ENCODE measurements at regions not wholly inside any gene's neighbourhood (a gene's known extent, or its start where the extent isn't known, plus 50 kb on each side); places are given as distances from the start of the nearest gene placed in this dataset.

DNA sequence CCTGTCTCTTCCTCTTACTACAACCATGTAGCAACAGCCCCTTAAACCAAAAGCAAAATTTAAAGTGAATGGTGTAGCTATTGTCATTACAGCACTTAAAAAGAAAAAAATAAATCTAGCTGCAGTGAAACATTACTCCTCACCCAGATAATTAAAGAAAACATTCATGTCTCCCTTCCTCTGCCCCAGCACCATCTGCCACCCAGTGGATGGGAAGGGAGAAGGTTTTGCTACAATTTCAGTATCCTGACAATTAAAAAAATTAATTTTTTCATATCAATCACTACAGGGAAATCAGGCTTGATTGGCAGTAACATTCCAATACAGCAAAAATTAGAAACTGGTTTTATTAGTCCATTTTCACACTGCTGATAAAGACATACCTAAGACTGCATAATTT is 147.4 kb upstream of the PUM3 start:
- DNase-seq (ENCODE audit: low spot score) = peak; percentile 2

DNA sequence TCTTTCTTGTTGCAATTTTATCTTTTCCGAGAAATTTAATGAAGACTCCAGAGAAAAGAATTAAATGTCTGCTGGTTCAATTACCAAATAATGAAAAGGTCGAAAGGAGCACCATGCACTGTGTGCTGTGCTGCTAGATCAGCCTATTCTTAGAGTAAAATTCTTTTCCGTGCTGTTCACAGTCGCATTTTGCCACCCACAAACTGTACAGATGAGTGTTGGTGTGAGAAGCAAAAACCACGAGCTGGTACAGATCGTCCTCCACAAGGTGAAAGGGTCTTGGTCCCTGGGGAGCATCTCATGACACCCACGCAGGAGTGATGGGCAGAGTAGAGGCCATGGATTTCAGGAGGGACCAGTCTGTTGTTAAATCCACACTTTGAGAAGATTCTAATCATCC is 143.8 kb upstream of the PUM3 start:
- DNase-seq (ENCODE audit: low spot score) = no peak

DNA sequence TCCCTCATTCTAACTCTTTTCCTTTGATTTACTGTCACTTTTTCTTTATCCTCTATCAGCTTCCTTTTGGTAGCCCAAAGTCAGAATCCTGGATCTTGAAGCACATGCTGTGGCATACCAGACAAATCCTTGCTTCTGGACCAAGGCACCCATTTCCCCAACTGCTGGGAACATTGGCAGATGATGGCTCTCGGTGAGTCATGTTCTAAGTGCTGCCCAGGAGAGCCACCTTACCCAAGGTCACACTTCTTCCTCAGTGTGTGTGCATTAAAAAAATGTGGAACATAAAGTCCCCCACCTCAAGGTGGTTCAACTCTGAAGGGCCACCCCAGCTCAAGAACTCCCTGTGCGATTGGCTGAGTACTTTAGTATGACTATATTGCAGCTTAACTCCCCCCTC is 141.4 kb upstream of the PUM3 start:
- no peak for DNase-seq (ENCODE audit: low spot score)

DNA sequence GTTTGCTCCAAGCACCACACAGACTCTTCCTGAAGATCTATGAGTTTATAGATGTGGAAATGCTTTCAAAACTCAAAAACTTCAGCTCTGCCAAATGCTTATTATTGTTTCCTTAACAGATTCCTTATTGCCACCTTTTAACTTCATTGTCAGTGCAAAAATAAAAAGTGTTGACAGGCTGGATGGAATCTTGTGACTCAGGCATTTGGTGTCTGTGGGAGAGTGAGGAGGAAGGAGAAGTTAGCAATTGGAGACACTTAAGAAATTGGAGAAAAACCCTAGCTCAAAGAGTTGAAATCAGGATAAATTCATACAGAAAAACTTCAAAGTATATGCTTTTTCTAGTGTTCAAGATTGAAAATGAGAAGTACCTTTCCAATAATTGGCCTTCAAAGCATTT is 140.6 kb upstream of the PUM3 start:
- no peak for DNase-seq (ENCODE audit: low spot score)

- no peak for DNase-seq (ENCODE audit: low spot score)
These were observed 136.2 kb upstream of the PUM3 start for GRCh38 chr9:2979957-2980610.

DNA sequence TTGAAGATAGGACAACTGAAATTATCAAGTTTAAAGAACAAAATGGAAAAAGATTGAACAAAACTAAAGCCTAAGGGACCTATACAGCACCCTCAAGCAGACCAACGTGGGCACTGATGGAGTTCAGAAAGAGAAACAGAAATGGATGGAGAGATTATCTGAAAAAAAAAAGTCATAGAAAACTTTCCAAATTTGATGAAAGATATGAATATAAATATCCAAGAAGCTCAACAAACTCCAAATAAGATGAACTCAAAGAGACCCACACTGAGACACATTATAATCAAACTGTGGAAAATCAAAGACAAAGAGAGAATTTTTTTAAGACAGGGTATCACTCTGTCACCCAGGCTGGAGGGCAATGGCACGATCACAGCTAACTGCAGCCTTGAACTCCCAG is 128.6 kb upstream of the PUM3 start:
- no peak for DNase-seq (ENCODE audit: low spot score)

GRCh38 chr9:2970864-2971263 is 127.0 kb upstream of the PUM3 start:
- no peak for DNase-seq (ENCODE audit: low spot score)

- DNase-seq (ENCODE audit: low spot score) = no peak
These were observed 123.9 kb upstream of the PUM3 start for GRCh38 chr9:2967766-2968165.

DNA sequence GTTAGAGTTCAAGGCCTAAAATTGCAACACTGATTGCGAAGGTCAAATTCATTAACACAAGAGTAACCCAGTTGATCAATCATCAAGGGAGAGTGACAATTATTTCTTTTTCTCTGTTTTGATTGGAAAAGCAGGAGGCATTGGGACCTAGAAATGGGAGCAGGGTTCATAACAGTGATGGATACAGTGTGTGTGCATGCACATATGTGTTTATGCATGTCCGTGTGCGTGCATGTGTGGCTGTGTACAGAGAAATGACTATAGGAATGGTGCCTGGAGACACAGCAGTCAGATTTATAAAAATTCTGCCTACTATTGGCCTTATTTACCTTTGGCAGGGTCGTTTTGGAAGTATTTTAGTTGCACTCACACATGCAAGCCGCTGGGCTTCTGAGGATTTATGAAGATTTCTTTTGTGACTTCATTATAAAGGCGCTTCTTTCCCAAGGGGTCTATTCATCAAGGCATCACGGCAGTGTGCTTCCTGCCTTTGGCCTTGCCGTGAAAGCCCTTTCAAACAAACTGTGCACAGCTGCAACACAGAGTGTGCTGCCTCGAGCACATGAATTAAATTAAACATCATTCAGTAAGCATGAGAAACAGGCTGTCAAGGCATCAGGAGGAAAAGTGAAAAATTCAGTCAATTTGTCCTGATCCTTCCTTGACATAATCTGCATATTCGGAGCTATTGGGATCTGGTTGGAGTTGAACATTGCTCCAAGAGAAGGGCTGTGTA is 122.8 kb upstream of the PUM3 start:
- DNase-seq (ENCODE audit: low spot score) = no peak

GRCh38 chr9:2964470-2964869 is 120.6 kb upstream of the PUM3 start:
- no peak for DNase-seq (ENCODE audit: low spot score)

GRCh38 chr9:2963307-2963706 is 119.4 kb upstream of the PUM3 start:
- no peak for DNase-seq (ENCODE audit: low spot score)

GRCh38 chr9:2962471-2963172 is 118.7 kb upstream of the PUM3 start:
- no peak for DNase-seq (ENCODE audit: low spot score)

- DNase-seq (ENCODE audit: low spot score) = no peak
These were observed 114.3 kb upstream of the PUM3 start for GRCh38 chr9:2958219-2958618.

- DNase-seq (ENCODE audit: low spot score) = no peak
These were observed 113.8 kb upstream of the PUM3 start for GRCh38 chr9:2957656-2958200.

DNA sequence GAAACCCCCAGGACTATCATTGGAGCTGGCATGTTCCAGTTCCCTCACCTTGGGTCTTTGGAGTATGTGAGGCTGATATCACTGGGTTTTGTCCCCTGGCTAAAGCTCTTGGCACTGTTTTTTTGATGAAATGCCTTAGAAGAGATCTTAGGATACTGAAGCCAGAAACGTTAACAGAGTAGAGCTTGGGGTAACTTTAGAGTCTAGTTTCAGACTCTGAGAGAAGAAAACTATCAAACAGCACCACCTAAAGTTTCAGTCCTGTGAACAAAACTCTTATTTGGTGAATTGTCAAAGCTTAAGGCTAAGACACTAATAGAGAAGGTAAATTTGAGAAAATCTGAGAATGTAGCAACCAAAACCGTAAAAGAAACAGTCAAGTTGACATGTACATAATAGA is 111.7 kb upstream of the PUM3 start:
- DNase-seq (ENCODE audit: low spot score) = no peak

- no peak for DNase-seq (ENCODE audit: low spot score)
These were observed 95.5 kb upstream of the PUM3 start for GRCh38 chr9:2939368-2939767.

GRCh38 chr9:2936221-2936620 is 92.3 kb upstream of the PUM3 start:
- DNase-seq (ENCODE audit: low spot score) = no peak

GRCh38 chr9:2934883-2935282 is 91.0 kb upstream of the PUM3 start:
- DNase-seq (ENCODE audit: low spot score) = no peak

DNA sequence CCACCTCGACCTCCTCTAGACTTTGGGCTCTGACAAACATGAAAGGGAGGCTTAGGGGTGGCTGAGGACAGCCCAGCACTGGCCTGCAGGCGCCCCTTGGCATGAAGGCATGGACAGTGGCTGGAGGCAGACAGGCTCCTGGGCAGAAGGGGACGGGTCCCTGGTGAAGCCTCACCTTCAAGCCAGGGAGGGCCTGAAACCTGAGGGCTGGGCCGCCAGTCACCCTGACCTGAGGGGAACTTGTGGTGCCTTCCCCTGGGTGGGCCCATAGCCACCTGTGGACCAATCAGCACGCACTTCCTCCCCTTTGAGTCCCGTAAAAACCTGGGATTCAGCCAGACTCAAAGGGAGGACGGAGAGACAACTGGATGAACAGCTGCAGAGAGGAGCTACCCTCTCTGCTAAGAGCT is 90.4 kb upstream of the PUM3 start:
- DNase-seq (ENCODE audit: low spot score) = no peak

GRCh38 chr9:2933165-2934095 is 89.5 kb upstream of the PUM3 start:
- DNase-seq (ENCODE audit: low spot score) = no peak

GRCh38 chr9:2928411-2928810 is 84.5 kb upstream of the PUM3 start:
- no peak for DNase-seq (ENCODE audit: low spot score)

DNA sequence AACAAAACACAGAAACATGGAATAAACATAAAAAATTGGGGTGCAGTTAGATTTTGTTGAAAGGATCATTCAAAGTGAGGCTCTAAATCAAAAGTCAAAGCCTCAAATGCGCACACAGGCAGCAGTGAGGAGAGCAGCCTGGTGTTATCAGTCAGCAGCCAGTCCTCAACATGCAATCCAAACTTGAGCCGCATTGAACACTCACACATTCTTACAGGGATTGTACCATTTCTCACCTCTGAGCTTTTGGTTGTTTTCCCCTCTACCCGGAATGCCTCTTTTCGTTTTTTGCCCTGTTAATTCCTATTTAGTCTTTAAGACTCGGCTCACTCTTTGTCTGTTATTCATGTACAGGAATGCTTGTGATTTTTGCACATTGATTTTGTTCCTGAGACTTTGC is 81.1 kb upstream of the PUM3 start:
- no peak for DNase-seq (ENCODE audit: low spot score)

Data from HT-29 (cell line).